ENCODE measurements at regions not wholly inside any gene's neighbourhood (a gene's known extent, or its start where the extent isn't known, plus 50 kb on each side); places are given as distances from the start of the nearest gene placed in this dataset.
"Not testable (repeated sequence)": the region's sequence is repeated elsewhere in the genome, so short reads cannot be mapped to it uniquely, and the experiment has no call there.

DNA sequence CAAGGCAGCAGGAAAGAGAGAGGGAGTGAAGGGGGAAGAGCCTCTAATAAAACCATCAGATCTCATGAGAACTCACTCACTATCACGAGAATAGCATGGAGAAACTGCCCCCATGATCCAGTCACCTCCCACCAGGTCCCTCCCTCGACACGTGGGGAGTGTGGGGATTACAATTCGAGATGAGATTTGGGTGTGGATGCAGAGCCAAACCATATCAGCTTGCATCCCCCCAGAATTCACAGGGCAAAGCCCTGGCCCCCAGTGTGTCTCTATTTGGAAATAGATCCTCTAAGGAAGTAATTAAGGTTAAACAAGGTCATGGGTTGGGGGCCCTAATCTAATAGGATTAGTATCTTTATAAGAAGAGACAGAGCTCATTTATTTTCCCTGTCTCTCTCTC, 56.1 kb upstream of the TCL1A start:
- Histone ChIP-seq H3K27ac (replicated peaks) (no peak overlapping the region), H3K4me3 (replicated peaks; ENCODE audit: insufficient read depth, low read length) (no peak overlapping the region)

DNA sequence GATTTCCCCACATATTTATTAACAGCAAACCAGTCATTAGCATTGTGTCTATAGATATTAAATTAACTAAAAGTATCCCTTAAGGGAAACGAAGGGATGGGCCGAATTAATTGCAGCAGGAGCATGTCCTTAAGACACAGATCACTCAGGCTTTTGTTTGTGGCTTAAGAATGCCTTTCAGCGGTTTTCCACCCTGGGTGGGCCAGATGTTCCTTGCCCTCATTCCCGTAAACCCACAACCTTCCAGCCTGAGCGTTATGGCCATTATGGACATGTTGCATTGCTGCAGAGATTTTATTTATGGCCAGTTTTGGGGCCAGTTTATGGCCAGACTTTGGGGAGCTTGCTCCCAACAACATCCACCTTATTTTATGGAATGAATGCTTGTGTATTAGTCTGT, 55.5 kb upstream of the TCL1A start:
- not testable (repeated sequence) for H3K4me3 ChIP-seq (replicated peaks; ENCODE audit: insufficient read depth, low read length); DNase-seq (ENCODE audit: low read depth in 1 of 2, low spot score in 1 of 2); H3K27ac ChIP-seq (replicated peaks); H3K27me3 ChIP-seq (ENCODE audit: insufficient read depth, poor library complexity, severe bottlenecking)

More for the DNA sequence above, 56.1 kb upstream of the TCL1A start:
- DNase-seq (ENCODE audit: low read depth in 1 of 2, low spot score in 1 of 2) = no peak
- TF ChIP-seq SPI1 (IDR thresholded peaks at IDR 0.05; ENCODE audit: borderline replicate concordance, low read depth) (no peak), POLR2AphosphoS5 (IDR thresholded peaks at IDR 0.05; ENCODE audit: low read depth) (no peak)
- TF ChIP-seq, protein P1, sequence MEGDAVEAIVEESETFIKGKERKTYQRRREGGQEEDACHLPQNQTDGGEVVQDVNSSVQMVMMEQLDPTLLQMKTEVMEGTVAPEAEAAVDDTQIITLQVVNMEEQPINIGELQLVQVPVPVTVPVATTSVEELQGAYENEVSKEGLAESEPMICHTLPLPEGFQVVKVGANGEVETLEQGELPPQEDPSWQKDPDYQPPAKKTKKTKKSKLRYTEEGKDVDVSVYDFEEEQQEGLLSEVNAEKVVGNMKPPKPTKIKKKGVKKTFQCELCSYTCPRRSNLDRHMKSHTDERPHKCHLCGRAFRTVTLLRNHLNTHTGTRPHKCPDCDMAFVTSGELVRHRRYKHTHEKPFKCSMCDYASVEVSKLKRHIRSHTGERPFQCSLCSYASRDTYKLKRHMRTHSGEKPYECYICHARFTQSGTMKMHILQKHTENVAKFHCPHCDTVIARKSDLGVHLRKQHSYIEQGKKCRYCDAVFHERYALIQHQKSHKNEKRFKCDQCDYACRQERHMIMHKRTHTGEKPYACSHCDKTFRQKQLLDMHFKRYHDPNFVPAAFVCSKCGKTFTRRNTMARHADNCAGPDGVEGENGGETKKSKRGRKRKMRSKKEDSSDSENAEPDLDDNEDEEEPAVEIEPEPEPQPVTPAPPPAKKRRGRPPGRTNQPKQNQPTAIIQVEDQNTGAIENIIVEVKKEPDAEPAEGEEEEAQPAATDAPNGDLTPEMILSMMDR (IDR thresholded peaks at IDR 0.05; ENCODE audit: insufficient read depth, low read length) = no peak
- TF ChIP-seq, protein P2, sequence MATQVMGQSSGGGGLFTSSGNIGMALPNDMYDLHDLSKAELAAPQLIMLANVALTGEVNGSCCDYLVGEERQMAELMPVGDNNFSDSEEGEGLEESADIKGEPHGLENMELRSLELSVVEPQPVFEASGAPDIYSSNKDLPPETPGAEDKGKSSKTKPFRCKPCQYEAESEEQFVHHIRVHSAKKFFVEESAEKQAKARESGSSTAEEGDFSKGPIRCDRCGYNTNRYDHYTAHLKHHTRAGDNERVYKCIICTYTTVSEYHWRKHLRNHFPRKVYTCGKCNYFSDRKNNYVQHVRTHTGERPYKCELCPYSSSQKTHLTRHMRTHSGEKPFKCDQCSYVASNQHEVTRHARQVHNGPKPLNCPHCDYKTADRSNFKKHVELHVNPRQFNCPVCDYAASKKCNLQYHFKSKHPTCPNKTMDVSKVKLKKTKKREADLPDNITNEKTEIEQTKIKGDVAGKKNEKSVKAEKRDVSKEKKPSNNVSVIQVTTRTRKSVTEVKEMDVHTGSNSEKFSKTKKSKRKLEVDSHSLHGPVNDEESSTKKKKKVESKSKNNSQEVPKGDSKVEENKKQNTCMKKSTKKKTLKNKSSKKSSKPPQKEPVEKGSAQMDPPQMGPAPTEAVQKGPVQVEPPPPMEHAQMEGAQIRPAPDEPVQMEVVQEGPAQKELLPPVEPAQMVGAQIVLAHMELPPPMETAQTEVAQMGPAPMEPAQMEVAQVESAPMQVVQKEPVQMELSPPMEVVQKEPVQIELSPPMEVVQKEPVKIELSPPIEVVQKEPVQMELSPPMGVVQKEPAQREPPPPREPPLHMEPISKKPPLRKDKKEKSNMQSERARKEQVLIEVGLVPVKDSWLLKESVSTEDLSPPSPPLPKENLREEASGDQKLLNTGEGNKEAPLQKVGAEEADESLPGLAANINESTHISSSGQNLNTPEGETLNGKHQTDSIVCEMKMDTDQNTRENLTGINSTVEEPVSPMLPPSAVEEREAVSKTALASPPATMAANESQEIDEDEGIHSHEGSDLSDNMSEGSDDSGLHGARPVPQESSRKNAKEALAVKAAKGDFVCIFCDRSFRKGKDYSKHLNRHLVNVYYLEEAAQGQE (IDR thresholded peaks at IDR 0.05; ENCODE audit: insufficient replicate concordance, low read depth) = no peak
- no peaks in the 10 kb centered on the region for H3K27me3 ChIP-seq (ENCODE audit: insufficient read depth, poor library complexity, severe bottlenecking)

DNA sequence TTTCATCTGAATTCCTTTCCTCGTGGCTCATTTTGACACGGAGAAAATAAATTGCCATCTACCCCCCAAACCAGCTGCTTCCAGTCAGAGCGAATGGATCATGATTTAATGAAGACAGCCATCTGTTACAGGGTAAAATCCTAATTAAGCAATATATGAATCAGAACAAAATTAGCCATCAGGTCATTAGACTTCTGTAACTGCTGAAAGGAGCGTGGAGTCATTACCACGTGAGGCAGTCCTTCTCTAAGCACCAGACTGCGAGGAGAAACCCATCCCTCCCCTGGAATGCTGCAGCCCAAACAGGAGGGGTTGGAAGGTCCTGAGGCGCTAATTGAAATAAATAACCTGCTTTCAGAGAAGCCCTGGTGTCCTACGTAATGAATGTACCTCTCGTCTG, 51.1 kb upstream of the TCL1A start:
- DNase-seq (ENCODE audit: low read depth in 1 of 2, low spot score in 1 of 2) = no peak
- TF ChIP-seq POLR2AphosphoS5 (IDR thresholded peaks at IDR 0.05; ENCODE audit: low read depth) (no peak), GABPA (IDR thresholded peaks at IDR 0.05; ENCODE audit: low read depth) (no peak)
- Histone ChIP-seq H3K27me3 (ENCODE audit: insufficient read depth, poor library complexity, severe bottlenecking) (no peaks in the 10 kb centered on the region), H3K4me3 (replicated peaks; ENCODE audit: insufficient read depth, low read length) (no peak overlapping the region), H3K27ac (replicated peaks) (no peak overlapping the region)

DNA sequence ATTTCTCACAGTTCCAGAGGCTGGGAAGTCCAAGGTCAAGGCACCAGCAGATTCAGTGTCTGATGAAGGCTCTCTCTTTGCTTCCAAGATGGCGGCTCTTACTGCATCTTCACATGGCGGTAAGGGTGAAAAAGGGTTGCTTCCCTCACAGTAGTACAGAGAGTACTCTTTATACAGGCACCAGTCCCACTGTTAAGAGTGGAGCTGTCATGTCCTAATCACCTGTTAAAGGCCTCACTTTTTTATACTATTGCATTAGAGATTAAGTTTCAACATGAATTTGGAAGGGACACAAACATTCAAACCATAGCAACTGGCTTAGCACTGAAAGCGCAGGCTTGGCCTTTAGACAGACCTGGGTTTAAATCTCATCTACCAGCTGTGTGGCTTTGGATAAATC, 50.0 kb upstream of the TCL1A start:
- DNase-seq (ENCODE audit: low read depth in 1 of 2, low spot score in 1 of 2) = no peak
- no peak overlapping the region for H3K27ac ChIP-seq (replicated peaks)
- TF ChIP-seq, protein P2 (IDR thresholded peaks at IDR 0.05; ENCODE audit: insufficient replicate concordance, low read depth) = no peak
- no peak for TF ChIP-seq GABPA (IDR thresholded peaks at IDR 0.05; ENCODE audit: low read depth)
- no peak for TF ChIP-seq SPI1 (IDR thresholded peaks at IDR 0.05; ENCODE audit: borderline replicate concordance, low read depth)
- TF ChIP-seq, protein P1 (IDR thresholded peaks at IDR 0.05; ENCODE audit: insufficient read depth, low read length) = no peak
- no peak for TF ChIP-seq POLR2AphosphoS5 (IDR thresholded peaks at IDR 0.05; ENCODE audit: low read depth)
- no peak overlapping the region for H3K4me3 ChIP-seq (replicated peaks; ENCODE audit: insufficient read depth, low read length)
- H3K27me3 ChIP-seq (ENCODE audit: insufficient read depth, poor library complexity, severe bottlenecking) = no peaks in the 10 kb centered on the region

Measured in HL-60 (cell line).